Body of pancreas (tissue), 4 donors: ENCODE measurements at regions not wholly inside any gene's neighbourhood (a gene's known extent, or its start where the extent isn't known, plus 50 kb on each side); places are given as distances from the start of the nearest gene placed in this dataset.

ENCODE experiments used
- CTCF ChIP-seq, 7 experiments: fragments of 450-650 bp in 4 of 7; fragments of 200-600 bp in 3 of 7; sonication (generic) in 3 of 7; IDR thresholded peaks; one replicate each; pipeline ENCODE4 v1.5.1; 2016 to 2019; ENCODE audit warnings: antibody characterized with exemption in 7 of 7
- POLR2A ChIP-seq, 3 donors: fragments of 450-650 bp; IDR thresholded peaks; one replicate each; pipeline ENCODE4 v1.6.1; 2016; ENCODE audit warnings: antibody characterized with exemption in 3 of 3, mild to moderate bottlenecking in 2 of 3

DNA sequence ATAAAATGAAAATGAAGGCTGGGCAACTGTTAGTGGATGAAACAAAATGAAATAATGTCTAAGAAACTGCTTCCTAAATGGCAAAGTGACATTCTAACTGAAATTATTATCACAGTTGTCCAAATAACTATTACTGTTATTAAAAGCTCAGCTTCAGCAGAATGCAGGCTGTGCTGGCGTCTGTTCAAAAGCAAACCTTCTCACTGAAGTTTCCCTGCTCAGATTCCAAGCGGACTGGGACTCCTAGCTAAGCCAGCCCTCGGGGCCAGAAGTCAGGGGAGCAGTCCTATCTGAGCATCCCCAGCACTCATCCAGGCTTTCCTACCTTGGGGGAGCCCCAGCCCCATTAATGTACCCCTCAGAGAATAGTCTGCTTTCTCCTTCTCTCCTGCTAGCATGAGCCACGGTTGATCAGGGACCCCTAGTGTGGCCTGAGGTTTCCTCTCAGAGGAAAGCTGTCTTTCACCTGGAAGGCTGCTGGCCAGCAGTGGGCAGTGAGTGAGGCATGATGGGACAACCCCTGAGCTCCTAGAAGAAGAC is 1167.3 kb downstream of the TBC1D22A start:
- TF ChIP-seq POLR2A (IDR thresholded peaks at IDR 0.05) = no peak
- TF ChIP-seq CTCF (IDR thresholded peaks at IDR 0.05) = no peak
